ENCODE measurements at regions not wholly inside any gene's neighbourhood (a gene's known extent, or its start where the extent isn't known, plus 50 kb on each side); places are given as distances from the start of the nearest gene placed in this dataset.

GRCh38 chr5:170173227-170173626 is 59.6 kb upstream of the C5orf58 start:
- TF ChIP-seq CTCF (IDR thresholded peaks at IDR 0.05), result no peak
- TF ChIP-seq POLR2A (IDR thresholded peaks at IDR 0.05), result no peak
